Epidermal melanocyte (primary cell): ENCODE measurements at regions not wholly inside any gene's neighbourhood (a gene's known extent, or its start where the extent isn't known, plus 50 kb on each side); places are given as distances from the start of the nearest gene placed in this dataset.

Source experiments
- DNase-seq: peaks from one replicate; pipeline ENCODE4 v3.0.0; 2011; ENCODE audit warnings: low spot score; ENCODE audit not compliant: insufficient read length

GRCh38 chr4:123833171-123833643 is 436.6 kb downstream of the SPRY1 start:
- DNase-seq: no peak

- DNase-seq: no peak
These were observed 439.4 kb downstream of the SPRY1 start for GRCh38 chr4:123835831-123836590.

GRCh38 chr4:123836851-123837595 is 440.4 kb downstream of the SPRY1 start:
- DNase-seq: no peak

- DNase-seq: no peak
These were observed 441.9 kb downstream of the SPRY1 start for GRCh38 chr4:123838474-123838873.

- no peak for DNase-seq
These were observed 443.6 kb downstream of the SPRY1 start for GRCh38 chr4:123840197-123840596.

GRCh38 chr4:123841447-123842121 is 445.0 kb downstream of the SPRY1 start:
- no peak for DNase-seq

- DNase-seq: no peak
These were observed 446.5 kb downstream of the SPRY1 start for GRCh38 chr4:123843137-123843536.

GRCh38 chr4:123844374-123844773 is 447.8 kb downstream of the SPRY1 start:
- no peak for DNase-seq

- DNase-seq: no peak
These were observed 449.5 kb downstream of the SPRY1 start for GRCh38 chr4:123846092-123846491.

- DNase-seq: no peak
These were observed 450.0 kb downstream of the SPRY1 start for GRCh38 chr4:123846561-123846960.

GRCh38 chr4:123848606-123849005 is 452.0 kb downstream of the SPRY1 start:
- no peak for DNase-seq

- DNase-seq: no peak
These were observed 452.9 kb downstream of the SPRY1 start for GRCh38 chr4:123849495-123849894.

- no peak for DNase-seq
These were observed 454.9 kb downstream of the SPRY1 start for GRCh38 chr4:123851521-123851920.

GRCh38 chr4:123853651-123854050 is 457.1 kb downstream of the SPRY1 start:
- DNase-seq: no peak

- DNase-seq: peak; percentile 33
These were observed 460.3 kb downstream of the SPRY1 start for GRCh38 chr4:123856689-123857545.

- DNase-seq: no peak
These were observed 461.9 kb downstream of the SPRY1 start for GRCh38 chr4:123858465-123858864.

GRCh38 chr4:123862812-123863211 is 466.2 kb downstream of the SPRY1 start:
- DNase-seq: no peak

- DNase-seq: no peak
These were observed 470.2 kb downstream of the SPRY1 start for GRCh38 chr4:123866796-123867195.

GRCh38 chr4:123867910-123868587 is 471.5 kb downstream of the SPRY1 start:
- no peak for DNase-seq
